Embryonic facial prominence (tissue), 1 donor: ENCODE measurements at regions not wholly inside any gene's neighbourhood (a gene's known extent, or its start where the extent isn't known, plus 50 kb on each side); places are given as distances from the start of the nearest gene placed in this dataset.
"Not testable (repeated sequence)": the region's sequence is repeated elsewhere in the genome, so short reads cannot be mapped to it uniquely, and the experiment has no call there.

Experiments used
- DNase-seq: peaks from one replicate; pipeline ENCODE4 v3.0.0-alpha.2; 2016; ENCODE audit errors: extremely low spot score

- DNase-seq = no peak
Observed at GRCh38 chr2:7849027-7849426, 832.8 kb upstream of the ID2 start.

- DNase-seq = no peak
Observed at GRCh38 chr2:7849531-7849930, 832.3 kb upstream of the ID2 start.

GRCh38 chr2:7852546-7852945, 829.3 kb upstream of the ID2 start:
- DNase-seq = no peak

- no peak for DNase-seq
Observed at GRCh38 chr2:7857904-7858303, 824.0 kb upstream of the ID2 start.

- no peak for DNase-seq
Observed at GRCh38 chr2:7858624-7859023, 823.2 kb upstream of the ID2 start.

GRCh38 chr2:7860693-7861092, 821.2 kb upstream of the ID2 start:
- DNase-seq = no peak

- DNase-seq = no peak
Observed at GRCh38 chr2:7861910-7862702, 819.8 kb upstream of the ID2 start.

- DNase-seq = no peak
Observed at GRCh38 chr2:7866104-7866503, 815.8 kb upstream of the ID2 start.

- no peak for DNase-seq
Observed at GRCh38 chr2:7866825-7867224, 815.0 kb upstream of the ID2 start.

- no peak for DNase-seq
Observed at GRCh38 chr2:7867867-7868266, 814.0 kb upstream of the ID2 start.

- DNase-seq = no peak
Observed at GRCh38 chr2:7868836-7869235, 813.0 kb upstream of the ID2 start.

GRCh38 chr2:7876445-7876844, 805.4 kb upstream of the ID2 start:
- DNase-seq = not testable (repeated sequence)

- DNase-seq = not testable (repeated sequence)
Observed at GRCh38 chr2:7878266-7878665, 803.6 kb upstream of the ID2 start.

- DNase-seq = no peak
Observed at GRCh38 chr2:7878786-7879482, 802.9 kb upstream of the ID2 start.

- DNase-seq = no peak
Observed at GRCh38 chr2:7879483-7879835, 802.4 kb upstream of the ID2 start.

GRCh38 chr2:7880126-7880525, 801.7 kb upstream of the ID2 start:
- DNase-seq = no peak

GRCh38 chr2:7880566-7880965, 801.3 kb upstream of the ID2 start:
- DNase-seq = no peak

GRCh38 chr2:7881063-7881462, 800.8 kb upstream of the ID2 start:
- DNase-seq = no peak

- DNase-seq = no peak
Observed at GRCh38 chr2:7881466-7881865, 800.4 kb upstream of the ID2 start.

- DNase-seq = no peak
Observed at GRCh38 chr2:7882296-7882695, 799.6 kb upstream of the ID2 start.

GRCh38 chr2:7884338-7884737, 797.5 kb upstream of the ID2 start:
- no peak for DNase-seq

- no peak for DNase-seq
Observed at GRCh38 chr2:7886666-7887065, 795.2 kb upstream of the ID2 start.

GRCh38 chr2:7887441-7887840, 794.4 kb upstream of the ID2 start:
- DNase-seq = no peak

GRCh38 chr2:7888876-7889275, 793.0 kb upstream of the ID2 start:
- DNase-seq = no peak
